NCI-H446 (cell line): ENCODE measurements at regions not wholly inside any gene's neighbourhood (a gene's known extent, or its start where the extent isn't known, plus 50 kb on each side); places are given as distances from the start of the nearest gene placed in this dataset.

Experiments
- DNase-seq, 2 experiments: peaks; one replicate each; lab custom pipeline; 2025; lab: John Stamatoyannopoulos, UW

GRCh38 chr5:87872986-87873385 is 395.7 kb downstream of the TMEM161B start:
- DNase-seq: no peak

- no peak for DNase-seq
These were observed 399.9 kb downstream of the TMEM161B start for GRCh38 chr5:87868792-87869191.

- DNase-seq: no peak
These were observed 401.4 kb downstream of the TMEM161B start for GRCh38 chr5:87867281-87867680.

- DNase-seq: no peak
These were observed 415.1 kb downstream of the TMEM161B start for GRCh38 chr5:87853541-87853940.

- DNase-seq: no peak
These were observed 417.0 kb downstream of the TMEM161B start for GRCh38 chr5:87851603-87852002.

- DNase-seq: no peak
These were observed 417.8 kb downstream of the TMEM161B start for GRCh38 chr5:87850843-87851242.

- no peak for DNase-seq
These were observed 422.9 kb downstream of the TMEM161B start for GRCh38 chr5:87845734-87846133.

GRCh38 chr5:87844866-87845265 is 423.8 kb downstream of the TMEM161B start:
- no peak for DNase-seq

- DNase-seq: no peak
These were observed 424.2 kb downstream of the TMEM161B start for GRCh38 chr5:87844449-87844848.

GRCh38 chr5:87836696-87837095 is 424.0 kb upstream of the CCNH start:
- no peak for DNase-seq

- no peak for DNase-seq
These were observed 418.8 kb upstream of the CCNH start for GRCh38 chr5:87831499-87831898.

- peak; percentile 8 to 74 for DNase-seq
These were observed 416.5 kb upstream of the CCNH start for GRCh38 chr5:87829217-87829551.

- DNase-seq: no peak
These were observed 416.0 kb upstream of the CCNH start for GRCh38 chr5:87828545-87829216.

GRCh38 chr5:87827539-87827938 is 414.8 kb upstream of the CCNH start:
- no peak for DNase-seq

GRCh38 chr5:87826507-87826906 is 413.8 kb upstream of the CCNH start:
- no peak for DNase-seq

- DNase-seq: no peak
These were observed 412.9 kb upstream of the CCNH start for GRCh38 chr5:87825583-87825982.

- DNase-seq: no peak
These were observed 395.1 kb upstream of the CCNH start for GRCh38 chr5:87807783-87808182.

GRCh38 chr5:87803352-87803751 is 390.6 kb upstream of the CCNH start:
- no peak for DNase-seq

GRCh38 chr5:87791869-87792268 is 379.1 kb upstream of the CCNH start:
- no peak for DNase-seq

GRCh38 chr5:87788416-87788815 is 375.7 kb upstream of the CCNH start:
- DNase-seq: no peak

GRCh38 chr5:87787625-87788256 is 375.0 kb upstream of the CCNH start:
- DNase-seq: no peak

- DNase-seq: no peak
These were observed 374.4 kb upstream of the CCNH start for GRCh38 chr5:87787086-87787485.

GRCh38 chr5:87786471-87786870 is 373.7 kb upstream of the CCNH start:
- no peak for DNase-seq
